HepG2 (cell line): ENCODE measurements at regions not wholly inside any gene's neighbourhood (a gene's known extent, or its start where the extent isn't known, plus 50 kb on each side); places are given as distances from the start of the nearest gene placed in this dataset.

Experiments used
- ETV6 ChIP-seq: sonication (generic); formaldehyde crosslinking; conservative IDR thresholded peaks from 2 replicates; pipeline ENCODE4 v1.4.0; 2020; ENCODE audit warnings: missing genetic modification reagents
- FOXJ3 ChIP-seq: sonication (generic); formaldehyde crosslinking; IDR thresholded peaks from 2 replicates; pipeline ENCODE4 v1.4.0; 2020; ENCODE audit warnings: missing genetic modification reagents, mild to moderate bottlenecking, borderline replicate concordance
- NCOA2 ChIP-seq: sonication (generic); formaldehyde crosslinking; IDR thresholded peaks from 2 replicates; pipeline ENCODE4 v1.8.0; 2022; ENCODE audit warnings: inconsistent platforms
- NFIB ChIP-seq: sonication (generic); formaldehyde crosslinking; IDR thresholded peaks from 2 replicates; pipeline ENCODE4 v1.9.0; 2021; ENCODE audit warnings: missing genetic modification reagents, mild to moderate bottlenecking, borderline replicate concordance
- NFRKB ChIP-seq: fragments of 450-650 bp; IDR thresholded peaks from 2 replicates; pipeline ENCODE4 v1.6.1; 2017
- RAD51 ChIP-seq: fragments of 450-650 bp; IDR thresholded peaks from 2 replicates; pipeline ENCODE4 v1.6.1; 2016; ENCODE audit warnings: borderline replicate concordance
- RBM39 ChIP-seq: fragments of 200-400 bp; formaldehyde crosslinking; IDR thresholded peaks from one replicate; pipeline ENCODE4 v1.6.1; 2018; ENCODE audit warnings: antibody characterized with exemption, mild to moderate bottlenecking, low read depth, low read length; ENCODE audit not compliant: poor library complexity, severe bottlenecking
- REL ChIP-seq: sonication (generic); formaldehyde crosslinking; conservative IDR thresholded peaks from 2 replicates; pipeline ENCODE4 v1.8.0; 2022; ENCODE audit warnings: mild to moderate bottlenecking, missing genetic modification reagents, moderate library complexity
- SAFB2 ChIP-seq: sonication (generic); formaldehyde crosslinking; IDR thresholded peaks from 2 replicates; pipeline ENCODE4 v1.5.1; 2020; ENCODE audit warnings: missing genetic modification reagents, low read depth, mild to moderate bottlenecking, borderline replicate concordance
- THRA ChIP-seq: sonication (generic); formaldehyde crosslinking; IDR thresholded peaks from 2 replicates; pipeline ENCODE4 v1.4.0; 2020; ENCODE audit warnings: missing genetic modification reagents, borderline replicate concordance
- ZMYM2 ChIP-seq: sonication (generic); formaldehyde crosslinking; IDR thresholded peaks from 2 replicates; pipeline ENCODE4 v1.8.0; 2022; ENCODE audit warnings: mild to moderate bottlenecking, missing genetic modification reagents
- ZNF563 ChIP-seq: sonication (generic); formaldehyde crosslinking; IDR thresholded peaks from 2 replicates; pipeline ENCODE4 v1.8.0; 2022; ENCODE audit warnings: mild to moderate bottlenecking, moderate library complexity, missing genetic modification reagents
- ZNF678 ChIP-seq: sonication (generic); formaldehyde crosslinking; IDR thresholded peaks from 2 replicates; pipeline ENCODE4 v1.4.0; 2020; ENCODE audit warnings: mild to moderate bottlenecking, missing genetic modification reagents
- ZNF724P ChIP-seq: sonication (generic); formaldehyde crosslinking; IDR thresholded peaks from 2 replicates; pipeline ENCODE4 v1.8.0; 2022; ENCODE audit warnings: missing genetic modification reagents, borderline replicate concordance
- ZNF775 ChIP-seq: sonication (generic); formaldehyde crosslinking; IDR thresholded peaks from 2 replicates; pipeline ENCODE4 v1.4.0; 2020; ENCODE audit warnings: missing genetic modification reagents, mild to moderate bottlenecking, moderate library complexity, borderline replicate concordance
- ZNF841 ChIP-seq: sonication (generic); formaldehyde crosslinking; IDR thresholded peaks from 2 replicates; pipeline ENCODE4 v1.8.1; 2023; ENCODE audit warnings: missing genetic modification reagents, borderline replicate concordance
- TF ChIP-seq, protein P1 (sequence below): sonication (generic); formaldehyde crosslinking; IDR thresholded peaks from 2 replicates; pipeline ENCODE4 v1.5.0; 2020; ENCODE audit warnings: missing genetic modification reagents, mild to moderate bottlenecking, borderline replicate concordance
- TF ChIP-seq, protein P2 (sequence below): sonication (generic); formaldehyde crosslinking; IDR thresholded peaks from 2 replicates; pipeline ENCODE4 v1.9.0; 2021; ENCODE audit warnings: mild to moderate bottlenecking, missing genetic modification reagents
- TF ChIP-seq, protein P3 (sequence below): sonication (generic); formaldehyde crosslinking; IDR thresholded peaks from 2 replicates; pipeline ENCODE4 v1.4.0; 2020; ENCODE audit warnings: missing genetic modification reagents
- TF ChIP-seq, protein P4 (sequence below): sonication (generic); formaldehyde crosslinking; IDR thresholded peaks from 2 replicates; pipeline ENCODE4 v1.4.0; 2020; ENCODE audit warnings: missing genetic modification reagents

DNA sequence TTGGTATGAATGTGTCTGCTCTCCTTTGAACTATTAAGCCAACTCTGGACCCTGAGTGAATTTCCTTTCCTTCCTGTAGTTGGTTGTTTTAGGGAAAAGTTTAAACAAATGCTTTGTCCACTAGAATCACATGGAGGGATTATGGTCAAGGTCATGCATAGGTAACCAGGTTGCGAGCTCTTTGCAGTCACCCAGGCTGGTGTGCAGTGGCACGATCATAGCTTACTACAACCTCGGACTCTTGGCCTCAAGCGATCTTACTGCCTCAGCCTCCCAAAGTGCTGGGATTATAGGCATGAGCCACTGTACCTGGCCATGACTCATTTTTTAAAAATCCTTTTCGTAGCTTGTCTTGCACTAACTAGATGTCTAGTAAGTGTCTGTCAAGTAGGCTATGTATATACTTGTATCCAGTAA, 88.0 kb upstream of the SOX4 start (continued):
- TF ChIP-seq, protein P1, sequence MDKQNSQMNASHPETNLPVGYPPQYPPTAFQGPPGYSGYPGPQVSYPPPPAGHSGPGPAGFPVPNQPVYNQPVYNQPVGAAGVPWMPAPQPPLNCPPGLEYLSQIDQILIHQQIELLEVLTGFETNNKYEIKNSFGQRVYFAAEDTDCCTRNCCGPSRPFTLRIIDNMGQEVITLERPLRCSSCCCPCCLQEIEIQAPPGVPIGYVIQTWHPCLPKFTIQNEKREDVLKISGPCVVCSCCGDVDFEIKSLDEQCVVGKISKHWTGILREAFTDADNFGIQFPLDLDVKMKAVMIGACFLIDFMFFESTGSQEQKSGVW (CRISPR knock-in tag): no peak
- TF ChIP-seq NCOA2 (CRISPR knock-in tag): peak; percentile 87
- TF ChIP-seq, protein P2, sequence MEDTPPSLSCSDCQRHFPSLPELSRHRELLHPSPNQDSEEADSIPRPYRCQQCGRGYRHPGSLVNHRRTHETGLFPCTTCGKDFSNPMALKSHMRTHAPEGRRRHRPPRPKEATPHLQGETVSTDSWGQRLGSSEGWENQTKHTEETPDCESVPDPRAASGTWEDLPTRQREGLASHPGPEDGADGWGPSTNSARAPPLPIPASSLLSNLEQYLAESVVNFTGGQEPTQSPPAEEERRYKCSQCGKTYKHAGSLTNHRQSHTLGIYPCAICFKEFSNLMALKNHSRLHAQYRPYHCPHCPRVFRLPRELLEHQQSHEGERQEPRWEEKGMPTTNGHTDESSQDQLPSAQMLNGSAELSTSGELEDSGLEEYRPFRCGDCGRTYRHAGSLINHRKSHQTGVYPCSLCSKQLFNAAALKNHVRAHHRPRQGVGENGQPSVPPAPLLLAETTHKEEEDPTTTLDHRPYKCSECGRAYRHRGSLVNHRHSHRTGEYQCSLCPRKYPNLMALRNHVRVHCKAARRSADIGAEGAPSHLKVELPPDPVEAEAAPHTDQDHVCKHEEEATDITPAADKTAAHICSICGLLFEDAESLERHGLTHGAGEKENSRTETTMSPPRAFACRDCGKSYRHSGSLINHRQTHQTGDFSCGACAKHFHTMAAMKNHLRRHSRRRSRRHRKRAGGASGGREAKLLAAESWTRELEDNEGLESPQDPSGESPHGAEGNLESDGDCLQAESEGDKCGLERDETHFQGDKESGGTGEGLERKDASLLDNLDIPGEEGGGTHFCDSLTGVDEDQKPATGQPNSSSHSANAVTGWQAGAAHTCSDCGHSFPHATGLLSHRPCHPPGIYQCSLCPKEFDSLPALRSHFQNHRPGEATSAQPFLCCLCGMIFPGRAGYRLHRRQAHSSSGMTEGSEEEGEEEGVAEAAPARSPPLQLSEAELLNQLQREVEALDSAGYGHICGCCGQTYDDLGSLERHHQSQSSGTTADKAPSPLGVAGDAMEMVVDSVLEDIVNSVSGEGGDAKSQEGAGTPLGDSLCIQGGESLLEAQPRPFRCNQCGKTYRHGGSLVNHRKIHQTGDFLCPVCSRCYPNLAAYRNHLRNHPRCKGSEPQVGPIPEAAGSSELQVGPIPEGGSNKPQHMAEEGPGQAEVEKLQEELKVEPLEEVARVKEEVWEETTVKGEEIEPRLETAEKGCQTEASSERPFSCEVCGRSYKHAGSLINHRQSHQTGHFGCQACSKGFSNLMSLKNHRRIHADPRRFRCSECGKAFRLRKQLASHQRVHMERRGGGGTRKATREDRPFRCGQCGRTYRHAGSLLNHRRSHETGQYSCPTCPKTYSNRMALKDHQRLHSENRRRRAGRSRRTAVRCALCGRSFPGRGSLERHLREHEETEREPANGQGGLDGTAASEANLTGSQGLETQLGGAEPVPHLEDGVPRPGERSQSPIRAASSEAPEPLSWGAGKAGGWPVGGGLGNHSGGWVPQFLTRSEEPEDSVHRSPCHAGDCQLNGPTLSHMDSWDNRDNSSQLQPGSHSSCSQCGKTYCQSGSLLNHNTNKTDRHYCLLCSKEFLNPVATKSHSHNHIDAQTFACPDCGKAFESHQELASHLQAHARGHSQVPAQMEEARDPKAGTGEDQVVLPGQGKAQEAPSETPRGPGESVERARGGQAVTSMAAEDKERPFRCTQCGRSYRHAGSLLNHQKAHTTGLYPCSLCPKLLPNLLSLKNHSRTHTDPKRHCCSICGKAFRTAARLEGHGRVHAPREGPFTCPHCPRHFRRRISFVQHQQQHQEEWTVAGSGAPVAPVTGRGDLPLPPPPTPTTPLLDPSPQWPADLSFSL: peak; percentile 72; the same call in 1 of the 2 replicates
- TF ChIP-seq FOXJ3 (CRISPR knock-in tag): no peak; the same call in 1 of the 2 replicates
- no peak for TF ChIP-seq RAD51
- TF ChIP-seq ZNF775 (CRISPR knock-in tag): no peak
- no peak for TF ChIP-seq ZNF678 (CRISPR knock-in tag)
- TF ChIP-seq ETV6 (CRISPR knock-in tag): 0 out of 2 replicates have a peak, but pooled peaks have one; percentile 25
- TF ChIP-seq RBM39: no peak
- TF ChIP-seq, protein P3, sequence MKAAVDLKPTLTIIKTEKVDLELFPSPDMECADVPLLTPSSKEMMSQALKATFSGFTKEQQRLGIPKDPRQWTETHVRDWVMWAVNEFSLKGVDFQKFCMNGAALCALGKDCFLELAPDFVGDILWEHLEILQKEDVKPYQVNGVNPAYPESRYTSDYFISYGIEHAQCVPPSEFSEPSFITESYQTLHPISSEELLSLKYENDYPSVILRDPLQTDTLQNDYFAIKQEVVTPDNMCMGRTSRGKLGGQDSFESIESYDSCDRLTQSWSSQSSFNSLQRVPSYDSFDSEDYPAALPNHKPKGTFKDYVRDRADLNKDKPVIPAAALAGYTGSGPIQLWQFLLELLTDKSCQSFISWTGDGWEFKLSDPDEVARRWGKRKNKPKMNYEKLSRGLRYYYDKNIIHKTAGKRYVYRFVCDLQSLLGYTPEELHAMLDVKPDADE (CRISPR knock-in tag): no peak
- no peak; the same call in 1 of the 2 replicates for TF ChIP-seq SAFB2 (CRISPR knock-in tag)
- TF ChIP-seq ZMYM2 (CRISPR knock-in tag): peak; percentile 70
- TF ChIP-seq ZNF563: no peak
- TF ChIP-seq, protein P4, sequence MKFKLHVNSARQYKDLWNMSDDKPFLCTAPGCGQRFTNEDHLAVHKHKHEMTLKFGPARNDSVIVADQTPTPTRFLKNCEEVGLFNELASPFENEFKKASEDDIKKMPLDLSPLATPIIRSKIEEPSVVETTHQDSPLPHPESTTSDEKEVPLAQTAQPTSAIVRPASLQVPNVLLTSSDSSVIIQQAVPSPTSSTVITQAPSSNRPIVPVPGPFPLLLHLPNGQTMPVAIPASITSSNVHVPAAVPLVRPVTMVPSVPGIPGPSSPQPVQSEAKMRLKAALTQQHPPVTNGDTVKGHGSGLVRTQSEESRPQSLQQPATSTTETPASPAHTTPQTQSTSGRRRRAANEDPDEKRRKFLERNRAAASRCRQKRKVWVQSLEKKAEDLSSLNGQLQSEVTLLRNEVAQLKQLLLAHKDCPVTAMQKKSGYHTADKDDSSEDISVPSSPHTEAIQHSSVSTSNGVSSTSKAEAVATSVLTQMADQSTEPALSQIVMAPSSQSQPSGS (CRISPR knock-in tag): no peak
- TF ChIP-seq NFIB (CRISPR knock-in tag): no peak
- no peak for TF ChIP-seq NFRKB
- TF ChIP-seq THRA (CRISPR knock-in tag): peak; percentile 86; the same call in 1 of the 2 replicates
- no peak for TF ChIP-seq ZNF724P (CRISPR knock-in tag)
- no peak for TF ChIP-seq ZNF841 (CRISPR knock-in tag)
- no peak for TF ChIP-seq REL
